K562 (cell line): ENCODE measurements at regions not wholly inside any gene's neighbourhood (a gene's known extent, or its start where the extent isn't known, plus 50 kb on each side); places are given as distances from the start of the nearest gene placed in this dataset.
"Not testable (repeated sequence)": the region's sequence is repeated elsewhere in the genome, so short reads cannot be mapped to it uniquely, and the experiment has no call there.

ENCODE experiments used
- ATAC-seq: fragments of 200-7000 bp; cut with Tn5 transposase; 3 replicates; pipeline ENCODE4 v1.9.1; 2020; ENCODE audit warnings: moderate library complexity
- BruUV-seq: library from RNA; stranded (reverse); fragments of 400-500 nt; replicated peaks from 2 replicates; lab custom pipeline; 2021; lab: Mats Ljungman, UMichigan
- CTCF ChIA-PET: fragments of 300-600 bp; formaldehyde crosslinking; extraction: SDS; loops from one replicate; lab custom pipeline; 2021; ENCODE audit warnings: low intra/inter-chr PET ratio; lab: Yijun Ruan, JAX
- POLR2A ChIA-PET: fragments of 300-600, 350-650 bp; sonication (Branson Sonifier 250); formaldehyde crosslinking; extraction: SDS; loops from one replicate; lab custom pipeline; 2021; ENCODE audit warnings: antibody characterized with exemption, inconsistent platforms; lab: Yijun Ruan, JAX
- DNase-seq, 4 experiments: peaks; one replicate each; pipeline versions ENCODE4 v3.0.0 to v3.0.0-alpha.2; 2011 to 2018; ENCODE audit warnings: low spot score in 3 of 4, mixed read lengths in 3 of 4; ENCODE audit errors: extremely low read depth in 1 of 4
- FAIRE-seq: peaks from 2 replicates; lab custom pipeline; 2011; peaks lifted over from hg19 to GRCh38; lab: Jason Lieb, UNC
- H2AFZ ChIP-seq: 2 replicates; pipeline ENCODE4 v1.6.0; 2011; ENCODE audit warnings: low read depth, low read length, control low read depth, inconsistent platforms
- H3K27ac ChIP-seq: fragments of 200-600 bp; 3 replicates; pipeline ENCODE4 v1.8.0; 2011; ENCODE audit warnings: low read depth, mild to moderate bottlenecking, control low read depth, inconsistent platforms, low read length, moderate library complexity, mixed read lengths; ENCODE audit errors: extremely low read depth
- H3K27me3 ChIP-seq, 2 experiments: fragments of 300-600 bp in 1 of 2; 2 replicates in 1 of 2; 3 replicates in 1 of 2; pipeline versions ENCODE4 v1.6.0 to v1.8.0; 2011; ENCODE audit warnings: inconsistent platforms in 2 of 2, low read length in 2 of 2, mild to moderate bottlenecking in 1 of 2, mixed read lengths in 1 of 2, moderate library complexity in 1 of 2; ENCODE audit not compliant: control insufficient read depth in 2 of 2, insufficient read depth in 2 of 2
- H3K36me3 ChIP-seq: fragments of 300-600 bp; 3 replicates; pipeline ENCODE4 v1.8.0; 2011; ENCODE audit warnings: mild to moderate bottlenecking, low read length, inconsistent platforms; ENCODE audit not compliant: control insufficient read depth, insufficient read depth
- H3K4me1 ChIP-seq, 2 experiments: fragments of 200-600 bp in 1 of 2; replicated peaks in 1 of 2; 2 replicates in 1 of 2; 3 replicates in 1 of 2; pipeline versions ENCODE4 v1.5.1 to v1.8.0; 2011; ENCODE audit warnings: inconsistent platforms in 2 of 2, low read length in 2 of 2, mild to moderate bottlenecking in 1 of 2, mixed read lengths in 1 of 2, moderate library complexity in 1 of 2; ENCODE audit not compliant: control insufficient read depth in 2 of 2, insufficient read depth in 2 of 2
- H3K4me2 ChIP-seq: 2 replicates; pipeline ENCODE4 v1.6.1; 2011; ENCODE audit warnings: low read length, control low read depth, inconsistent platforms, mixed read lengths; ENCODE audit not compliant: insufficient read depth
- H3K4me3 ChIP-seq: fragments of 200-600 bp; sonication (generic), shearing (Covaris generic); 2 replicates; pipeline ENCODE4 v1.5.1; 2016; ENCODE audit warnings: control low read depth, inconsistent platforms
- H3K79me2 ChIP-seq: fragments of 200-600 bp; 3 replicates; pipeline ENCODE4 v1.8.0; 2011; ENCODE audit warnings: low read length, inconsistent platforms; ENCODE audit not compliant: control insufficient read depth, insufficient read depth
- H3K9ac ChIP-seq, 2 experiments: 2 replicates each; pipeline versions ENCODE4 v1.6.0 to v1.6.1; 2011; ENCODE audit warnings: low read depth in 2 of 2, low read length in 2 of 2, control low read depth in 1 of 2, inconsistent platforms in 1 of 2, mild to moderate bottlenecking in 1 of 2, mixed read lengths in 1 of 2; ENCODE audit not compliant: insufficient read depth in 1 of 2
- H3K9me1 ChIP-seq: one replicate; pipeline ENCODE4 v1.6.0; 2011; ENCODE audit warnings: inconsistent platforms, mild to moderate bottlenecking, low read length, moderate library complexity; ENCODE audit not compliant: control insufficient read depth, insufficient read depth
- H3K9me3 ChIP-seq: replicated peaks from 2 replicates; pipeline ENCODE4 v1.5.1; 2011; ENCODE audit warnings: low read depth, low read length, inconsistent platforms; ENCODE audit not compliant: control insufficient read depth, insufficient read depth
- H4K20me1 ChIP-seq: replicated peaks from 2 replicates; pipeline ENCODE4 v1.6.1; 2011; ENCODE audit warnings: low read length, inconsistent platforms, mixed read lengths; ENCODE audit not compliant: control insufficient read depth, insufficient read depth
- BCOR ChIP-seq: fragments of 450-650 bp; IDR thresholded peaks from 2 replicates; pipeline ENCODE4 v1.6.1; 2016
- BRF1 ChIP-seq: IDR thresholded peaks from 3 replicates; pipeline ENCODE4 v1.6.1; 2011; ENCODE audit warnings: borderline replicate concordance, mild to moderate bottlenecking; ENCODE audit not compliant: insufficient read length; ENCODE audit errors: extremely low read depth
- DIDO1 ChIP-seq: fragments of 450-650 bp; IDR thresholded peaks from 2 replicates; pipeline ENCODE4 v1.6.1; 2016; ENCODE audit warnings: low read depth, missing biosample characterization, missing genetic modification characterization
- ESRRA ChIP-seq: fragments of 450-650 bp; IDR thresholded peaks from 2 replicates; pipeline ENCODE4 v1.6.1; 2014; ENCODE audit warnings: low read depth, mild to moderate bottlenecking, moderate library complexity, borderline replicate concordance
- ESRRB ChIP-seq: fragments of 250-450 bp; sonication (Bioruptor Pico); IDR thresholded peaks from 2 replicates; pipeline ENCODE4 v1.5.0; 2020; ENCODE audit warnings: mild to moderate bottlenecking, moderate library complexity, borderline replicate concordance
- FOXJ3 ChIP-seq: sonication (generic); formaldehyde crosslinking; IDR thresholded peaks from 2 replicates; pipeline ENCODE4 v1.4.0; 2020; ENCODE audit warnings: mild to moderate bottlenecking, missing genetic modification reagents
- HCFC1 ChIP-seq: IDR thresholded peaks from 2 replicates; pipeline ENCODE4 v1.6.1; 2012; ENCODE audit warnings: low read depth, low read length, improper control_type of control experiment
- HMGN3 ChIP-seq: IDR thresholded peaks from 2 replicates; pipeline ENCODE4 v1.6.1; 2011; ENCODE audit warnings: borderline replicate concordance, low read depth, mild to moderate bottlenecking, mixed read lengths, low read length; ENCODE audit not compliant: insufficient read length; ENCODE audit errors: extremely low read depth
- ILF3 ChIP-seq: fragments of 450-650 bp; IDR thresholded peaks from 2 replicates; pipeline ENCODE4 v1.6.1; 2018; ENCODE audit warnings: antibody characterized with exemption, mild to moderate bottlenecking, moderate library complexity, borderline replicate concordance
- PTRF ChIP-seq: fragments of 450-650 bp; IDR thresholded peaks from 2 replicates; pipeline ENCODE4 v1.6.1; 2016; ENCODE audit warnings: mild to moderate bottlenecking, missing genetic modification characterization, missing compliant biosample characterization
- SIN3B ChIP-seq: fragments of 450-650 bp; IDR thresholded peaks from 2 replicates; pipeline ENCODE4 v1.6.1; 2017; ENCODE audit warnings: low read depth, mild to moderate bottlenecking, moderate library complexity
- ZNF143 ChIP-seq: sonication (generic); formaldehyde crosslinking; IDR thresholded peaks from 2 replicates; pipeline ENCODE4 v1.9.0; 2022; ENCODE audit warnings: mild to moderate bottlenecking, missing genetic modification reagents
- ZNF24 ChIP-seq: fragments of 450-650 bp; IDR thresholded peaks from 2 replicates; pipeline ENCODE4 v1.6.1; 2016
- ZNF274 ChIP-seq: IDR thresholded peaks from 2 replicates; pipeline ENCODE4 v1.6.1; 2011; ENCODE audit warnings: low read depth, mild to moderate bottlenecking, low read length, moderate library complexity, borderline replicate concordance
- ZNF586 ChIP-seq: fragments of 450-650 bp; formaldehyde crosslinking; conservative IDR thresholded peaks from 2 replicates; pipeline ENCODE4 v1.4.0; 2020; ENCODE audit warnings: mild to moderate bottlenecking, moderate library complexity
- ZNF695 ChIP-seq: fragments of 450-650 bp; formaldehyde crosslinking; IDR thresholded peaks from 2 replicates; pipeline ENCODE4 v1.4.0; 2020; ENCODE audit warnings: mild to moderate bottlenecking, moderate library complexity
- WGBS: fragments of 100-300 bp; shearing (Covaris generic); methylation state at CpG from one replicate; pipeline ENCODE4 v1.1.6; 2016; ENCODE audit warnings: low coverage, mixed read lengths; ENCODE audit not compliant: insufficient coverage; ENCODE audit errors: missing lambda C conversion rate; 5-methylcytosine and 5-hydroxymethylcytosine counted together
- in situ Hi-C: fragments of 300-500 bp; cut with MboI; formaldehyde crosslinking; loops from 4 replicates; pipeline ENCODE4 v1.15.0; 2018; ENCODE audit warnings: inconsistent platforms, mixed read lengths
- intact Hi-C: fragments of 100-400 bp; cut with micrococcal nuclease; formaldehyde crosslinking; loops from 2 replicates; pipeline ENCODE4 v1.14.2; 2022
- TF ChIP-seq, protein P1 (sequence below), 2 experiments: fragments of 200-800 bp in 1 of 2; sonication (Bioruptor generic) in 1 of 2; sonication (generic) in 1 of 2; formaldehyde crosslinking in 1 of 2; IDR thresholded peaks in 1 of 2; conservative IDR thresholded peaks in 1 of 2; 2 replicates each; pipeline versions ENCODE4 v1.5.0 to v1.6.1; 2016 to 2020; ENCODE audit warnings: missing compliant biosample characterization in 1 of 2, missing genetic modification characterization in 1 of 2, missing genetic modification reagents in 1 of 2

DNA sequence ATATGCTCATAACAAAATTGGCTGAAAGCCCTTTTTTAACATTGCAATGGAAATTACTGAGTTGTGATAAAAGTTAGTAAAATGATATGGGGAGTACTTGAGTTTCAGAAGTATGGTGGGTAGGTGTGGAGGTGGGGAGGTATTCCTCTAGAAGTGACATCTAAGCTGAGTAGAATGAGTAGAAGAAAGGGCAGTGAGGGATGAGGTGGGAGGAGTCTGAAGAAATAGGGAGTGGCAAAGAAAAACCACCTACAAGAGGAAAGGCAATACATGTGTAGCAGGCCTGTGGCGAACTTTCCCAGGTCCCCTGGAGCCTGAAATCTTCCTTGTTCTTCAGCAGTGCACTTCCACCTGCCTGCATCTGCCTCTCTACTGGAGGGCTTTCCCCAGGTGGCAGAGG is 52.8 kb upstream of the DIPK2A start:
- CTCF ChIA-PET = no interaction called here
- no peaks in the 10 kb centered on the region for H3K9me1 ChIP-seq
- no peaks in the 10 kb centered on the region for H3K79me2 ChIP-seq
- H3K36me3 ChIP-seq = no peaks in the 10 kb centered on the region
- WGBS = 0% methylated on average over 1 of the region's 1 CpG
- no peak for DNase-seq
- no peaks in the 10 kb centered on the region for H3K9me3 ChIP-seq
- H3K4me2 ChIP-seq = no peak overlapping the region
- no peak overlapping the region for H2AFZ ChIP-seq
- POLR2A ChIA-PET = no interaction called here
- intact Hi-C loops (no loop called here), in situ Hi-C loops (no loop called here)
- H3K27me3 ChIP-seq = no peaks in the 10 kb centered on the region
- ATAC-seq = no peak
- no peak overlapping the region for H3K9ac ChIP-seq
- no peak overlapping the region for H3K27ac ChIP-seq
- no peaks in the 10 kb centered on the region for H4K20me1 ChIP-seq
- no peak for FAIRE-seq
- no TSS peak for BruUV-seq
- no peaks in the 10 kb centered on the region for H3K4me1 ChIP-seq
- no peak overlapping the region for H3K4me3 ChIP-seq
- TF ChIP-seq HMGN3 (no peak), ZNF24 (no peak), SIN3B (no peak), ESRRB (CRISPR knock-in tag) (no peak), ZNF274 (no peak), PTRF (tag) (no peak), BRF1 (no peak), ZNF143 (CRISPR knock-in tag) (no peak), BCOR (no peak), FOXJ3 (CRISPR knock-in tag) (no peak), DIDO1 (tag) (no peak), HCFC1 (no peak), ILF3 (no peak), ZNF586 (CRISPR knock-in tag) (no peak), ESRRA (no peak), ZNF695 (CRISPR knock-in tag) (no peak)
- TF ChIP-seq, protein P1, sequence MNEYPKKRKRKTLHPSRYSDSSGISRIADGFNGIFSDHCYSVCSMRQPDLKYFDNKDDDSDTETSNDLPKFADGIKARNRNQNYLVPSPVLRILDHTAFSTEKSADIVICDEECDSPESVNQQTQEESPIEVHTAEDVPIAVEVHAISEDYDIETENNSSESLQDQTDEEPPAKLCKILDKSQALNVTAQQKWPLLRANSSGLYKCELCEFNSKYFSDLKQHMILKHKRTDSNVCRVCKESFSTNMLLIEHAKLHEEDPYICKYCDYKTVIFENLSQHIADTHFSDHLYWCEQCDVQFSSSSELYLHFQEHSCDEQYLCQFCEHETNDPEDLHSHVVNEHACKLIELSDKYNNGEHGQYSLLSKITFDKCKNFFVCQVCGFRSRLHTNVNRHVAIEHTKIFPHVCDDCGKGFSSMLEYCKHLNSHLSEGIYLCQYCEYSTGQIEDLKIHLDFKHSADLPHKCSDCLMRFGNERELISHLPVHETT (CRISPR knock-in tag; conservative IDR thresholded peaks at IDR 0.05 in 1 of 2, IDR thresholded peaks at IDR 0.05 in 1 of 2) = no peak

DNA sequence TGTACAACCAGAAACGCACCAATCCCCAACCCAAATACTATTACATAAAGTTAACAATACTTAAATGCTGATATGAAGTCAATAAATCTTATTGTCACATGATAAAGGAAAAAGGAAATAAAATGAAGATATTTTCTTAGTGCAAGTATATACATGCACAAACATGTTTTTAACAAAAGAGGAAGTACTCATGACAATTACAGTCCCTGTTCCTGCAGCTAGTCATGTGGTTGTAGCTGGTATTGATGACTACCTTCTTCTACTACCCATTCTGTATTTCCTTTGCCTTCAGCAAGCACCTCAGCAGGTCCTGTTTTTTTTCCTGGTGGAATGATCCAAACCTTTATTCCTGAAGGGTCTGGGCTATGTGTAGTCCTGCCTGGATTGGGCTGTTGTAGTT is 50.4 kb upstream of the DIPK2A start:
- H3K4me1 ChIP-seq, ATAC-seq, POLR2A ChIA-PET, H3K9me1 ChIP-seq, H3K27ac ChIP-seq, intact Hi-C loops, CTCF ChIA-PET, FAIRE-seq, H3K9me3 ChIP-seq, H3K27me3 ChIP-seq, H4K20me1 ChIP-seq, H3K4me3 ChIP-seq, H3K36me3 ChIP-seq, H3K4me2 ChIP-seq, BruUV-seq, DNase-seq, H3K79me2 ChIP-seq, H2AFZ ChIP-seq, in situ Hi-C loops, H3K9ac ChIP-seq: not testable (repeated sequence)
- 0% methylated on average over 1 of the region's 1 CpG for WGBS
